Hepatocyte (in vitro differentiated cells): ENCODE measurements at regions not wholly inside any gene's neighbourhood (a gene's known extent, or its start where the extent isn't known, plus 50 kb on each side); places are given as distances from the start of the nearest gene placed in this dataset.

ENCODE experiments used
- DNase-seq: peaks from one replicate; pipeline ENCODE4 v3.0.0-alpha.2; 2016; ENCODE audit warnings: low spot score
- H2AFZ ChIP-seq: fragments of 200-600 bp; sonication (generic); 2 replicates; pipeline ENCODE4 v1.6.0; 2016; ENCODE audit warnings: antibody characterized with exemption, mild to moderate bottlenecking
- H3K27ac ChIP-seq: fragments of 200-600 bp; sonication (generic); 2 replicates; pipeline ENCODE4 v1.5.1; 2016; ENCODE audit warnings: mild to moderate bottlenecking
- H3K27me3 ChIP-seq: fragments of 200-600 bp; sonication (generic); 2 replicates; pipeline ENCODE4 v1.6.1; 2016
- H3K36me3 ChIP-seq: fragments of 200-600 bp; sonication (generic); replicated peaks from 2 replicates; pipeline ENCODE4 v1.5.1; 2016; ENCODE audit warnings: low read depth; ENCODE audit not compliant: insufficient read depth
- H3K4me1 ChIP-seq: fragments of 200-600 bp; sonication (generic); 2 replicates; pipeline ENCODE4 v1.5.1; 2016; ENCODE audit warnings: mild to moderate bottlenecking, moderate library complexity; ENCODE audit not compliant: insufficient read depth
- H3K4me2 ChIP-seq: fragments of 200-600 bp; sonication (generic); 2 replicates; pipeline ENCODE4 v1.6.0; 2016
- H3K4me3 ChIP-seq: fragments of 200-600 bp; sonication (generic); 2 replicates; pipeline ENCODE4 v1.5.1; 2016; ENCODE audit warnings: mild to moderate bottlenecking
- H3K79me2 ChIP-seq: fragments of 200-600 bp; sonication (generic); 2 replicates; pipeline ENCODE4 v1.6.0; 2017; ENCODE audit warnings: mild to moderate bottlenecking
- H3K9me2 ChIP-seq: fragments of 200-600 bp; sonication (generic); replicated peaks from 2 replicates; pipeline ENCODE4 v1.6.0; 2017; ENCODE audit warnings: mild to moderate bottlenecking; ENCODE audit not compliant: insufficient read depth
- H3K9me3 ChIP-seq: fragments of 200-600 bp; sonication (generic); 2 replicates; pipeline ENCODE4 v1.5.1; 2016; ENCODE audit warnings: low read depth, mild to moderate bottlenecking
- H4K20me1 ChIP-seq: fragments of 200-600 bp; sonication (generic); 2 replicates; pipeline ENCODE4 v1.6.0; 2016; ENCODE audit warnings: mild to moderate bottlenecking; ENCODE audit not compliant: insufficient read depth, poor library complexity, severe bottlenecking
- EZH2 ChIP-seq: fragments of 200-600 bp; sonication (generic); IDR thresholded peaks from 2 replicates; pipeline ENCODE4 v1.6.1; 2016; ENCODE audit warnings: antibody characterized with exemption, mild to moderate bottlenecking, borderline replicate concordance
- EZH2phosphoT487 ChIP-seq: fragments of 200-600 bp; sonication (generic); IDR thresholded peaks from one replicate; pipeline ENCODE4 v1.6.1; 2018; ENCODE audit warnings: antibody characterized with exemption, mild to moderate bottlenecking, low read depth, moderate library complexity; ENCODE audit not compliant: unreplicated experiment, severe bottlenecking
- WGBS: methylation state at CpG from one replicate; pipeline ENCODE4 v1.1.6; 2016; ENCODE audit warnings: low lambda C conversion rate; ENCODE audit errors: missing lambda C conversion rate; 5-methylcytosine and 5-hydroxymethylcytosine counted together
- TF ChIP-seq, protein P1 (sequence below): fragments of 200-600 bp; sonication (generic); IDR thresholded peaks from 2 replicates; pipeline ENCODE4 v1.5.1; 2016; ENCODE audit warnings: antibody characterized with exemption, mild to moderate bottlenecking; ENCODE audit not compliant: poor library complexity

DNA sequence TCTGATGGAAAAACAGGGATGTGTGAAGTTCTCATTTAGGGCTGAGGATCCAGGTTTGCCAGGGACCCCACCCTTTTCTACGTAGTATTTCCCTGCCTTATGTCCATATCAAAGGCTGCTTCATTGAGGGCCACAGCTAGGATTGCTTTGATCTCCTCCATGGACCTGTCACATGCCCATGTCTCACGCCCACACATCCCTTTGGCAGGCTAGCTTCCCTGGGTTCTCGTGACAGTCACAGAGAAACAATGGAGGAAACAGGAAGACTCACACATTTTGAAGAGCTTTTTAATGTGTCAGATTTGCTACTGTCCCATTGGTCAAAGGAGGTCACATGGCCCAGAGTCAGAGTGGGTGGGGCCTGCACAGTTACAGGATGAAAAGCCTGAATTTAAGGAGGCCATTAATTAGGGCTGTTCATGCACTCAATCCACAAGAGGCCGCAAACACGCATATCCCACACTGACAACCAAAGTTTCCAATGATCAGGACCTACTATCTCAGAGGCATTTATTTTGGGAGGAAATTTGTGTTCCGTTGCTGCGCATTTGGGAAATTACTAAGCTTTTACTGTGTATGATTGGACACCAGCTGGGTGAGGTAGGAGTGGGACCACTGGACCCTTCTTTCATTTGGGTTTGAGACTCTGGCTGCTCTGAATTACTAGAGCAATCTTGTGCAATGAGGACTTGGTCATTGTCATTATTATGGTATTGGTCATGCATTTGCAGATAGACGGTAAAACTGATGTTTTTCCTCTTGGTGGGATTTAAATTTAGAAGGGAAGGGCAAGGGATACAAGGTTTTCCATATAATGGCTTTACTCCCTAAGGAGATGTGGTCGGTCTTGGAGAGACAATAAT is 266.2 kb downstream of the KTN1 start:
- H3K27ac ChIP-seq: no peak overlapping the region

DNA sequence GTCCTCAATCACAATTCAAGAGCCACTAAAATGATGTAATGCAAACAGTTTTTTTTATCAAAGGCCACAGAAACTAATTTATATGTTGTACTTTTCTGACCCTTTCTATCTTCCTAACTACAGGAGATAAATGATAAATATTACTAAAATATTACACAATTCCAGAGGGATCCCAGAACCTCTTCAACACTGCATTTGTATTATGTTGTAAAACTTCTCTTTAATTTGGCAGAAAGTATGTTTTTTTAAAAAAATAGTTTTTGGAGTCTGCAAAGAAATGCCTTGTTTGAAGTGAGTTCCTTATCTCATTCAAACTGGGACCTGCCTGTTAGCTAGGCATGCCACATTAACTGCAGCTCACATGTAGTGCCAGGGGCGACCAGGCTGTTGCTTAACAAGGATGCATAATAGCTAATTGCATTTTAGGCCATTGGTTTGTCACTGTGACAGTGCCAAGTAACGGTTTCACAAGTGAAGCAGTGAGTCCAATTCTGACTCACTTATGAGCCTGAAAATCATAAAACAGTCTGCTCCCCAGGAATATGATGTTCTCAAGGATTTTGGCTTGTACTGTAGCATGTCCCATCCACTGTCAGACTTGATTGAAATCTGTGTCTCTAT is 266.9 kb downstream of the KTN1 start:
- H4K20me1 ChIP-seq: no peaks in the 10 kb centered on the region
- H3K27ac ChIP-seq: no peak overlapping the region
- no peaks in the 10 kb centered on the region for H3K27me3 ChIP-seq
- TF ChIP-seq, protein P1, sequence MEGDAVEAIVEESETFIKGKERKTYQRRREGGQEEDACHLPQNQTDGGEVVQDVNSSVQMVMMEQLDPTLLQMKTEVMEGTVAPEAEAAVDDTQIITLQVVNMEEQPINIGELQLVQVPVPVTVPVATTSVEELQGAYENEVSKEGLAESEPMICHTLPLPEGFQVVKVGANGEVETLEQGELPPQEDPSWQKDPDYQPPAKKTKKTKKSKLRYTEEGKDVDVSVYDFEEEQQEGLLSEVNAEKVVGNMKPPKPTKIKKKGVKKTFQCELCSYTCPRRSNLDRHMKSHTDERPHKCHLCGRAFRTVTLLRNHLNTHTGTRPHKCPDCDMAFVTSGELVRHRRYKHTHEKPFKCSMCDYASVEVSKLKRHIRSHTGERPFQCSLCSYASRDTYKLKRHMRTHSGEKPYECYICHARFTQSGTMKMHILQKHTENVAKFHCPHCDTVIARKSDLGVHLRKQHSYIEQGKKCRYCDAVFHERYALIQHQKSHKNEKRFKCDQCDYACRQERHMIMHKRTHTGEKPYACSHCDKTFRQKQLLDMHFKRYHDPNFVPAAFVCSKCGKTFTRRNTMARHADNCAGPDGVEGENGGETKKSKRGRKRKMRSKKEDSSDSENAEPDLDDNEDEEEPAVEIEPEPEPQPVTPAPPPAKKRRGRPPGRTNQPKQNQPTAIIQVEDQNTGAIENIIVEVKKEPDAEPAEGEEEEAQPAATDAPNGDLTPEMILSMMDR: no peak
- TF ChIP-seq EZH2: no peak
- no peak for TF ChIP-seq EZH2phosphoT487
- no peak overlapping the region for H3K4me3 ChIP-seq
- H3K4me2 ChIP-seq: no peak overlapping the region
- H3K9me2 ChIP-seq: no peaks in the 10 kb centered on the region
- H3K36me3 ChIP-seq: no peaks in the 10 kb centered on the region
- H2AFZ ChIP-seq: no peak overlapping the region
- H3K9me3 ChIP-seq: no peaks in the 10 kb centered on the region
- WGBS: 63% methylated on average over 2 of the region's 2 CpGs
- H3K4me1 ChIP-seq: no peaks in the 10 kb centered on the region
- no peak for DNase-seq
- H3K79me2 ChIP-seq: no peaks in the 10 kb centered on the region

More for the DNA sequence above, 266.2 kb downstream of the KTN1 start:
- WGBS: 94% methylated on average over 9 of the region's 9 CpGs
- TF ChIP-seq, protein P1: no peak
- TF ChIP-seq EZH2: no peak
- TF ChIP-seq EZH2phosphoT487: no peak
- no peaks in the 10 kb centered on the region for H3K9me2 ChIP-seq
- H4K20me1 ChIP-seq: no peaks in the 10 kb centered on the region
- no peak for DNase-seq
- no peak overlapping the region for H2AFZ ChIP-seq
- no peaks in the 10 kb centered on the region for H3K79me2 ChIP-seq
- no peaks in the 10 kb centered on the region for H3K36me3 ChIP-seq
- no peak overlapping the region for H3K4me2 ChIP-seq
- no peaks in the 10 kb centered on the region for H3K4me1 ChIP-seq
- no peak overlapping the region for H3K4me3 ChIP-seq
- no peaks in the 10 kb centered on the region for H3K9me3 ChIP-seq
- H3K27me3 ChIP-seq: no peaks in the 10 kb centered on the region

DNA sequence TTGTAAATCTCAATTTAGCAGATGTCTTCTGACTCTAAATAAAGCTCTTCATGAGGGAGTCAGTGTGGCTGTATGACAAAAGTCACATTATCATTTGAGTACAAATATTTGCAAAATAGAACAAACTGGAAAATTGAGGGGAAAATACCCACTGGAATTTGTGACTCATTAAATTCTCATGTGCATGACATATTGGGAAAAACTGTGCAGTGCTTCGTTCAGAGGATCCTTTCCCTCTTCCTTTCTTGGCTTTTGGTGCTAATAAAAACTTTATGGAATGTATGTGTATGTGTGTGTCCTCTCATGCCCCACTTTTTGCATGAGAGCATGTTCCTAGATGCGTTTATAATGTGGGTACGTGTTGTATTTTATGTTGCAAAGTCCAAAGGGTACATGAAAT is 267.8 kb downstream of the KTN1 start:
- H3K79me2 ChIP-seq: no peaks in the 10 kb centered on the region
- H3K4me1 ChIP-seq: no peaks in the 10 kb centered on the region
- no peak overlapping the region for H3K4me2 ChIP-seq
- no peak for DNase-seq
- H3K36me3 ChIP-seq: no peaks in the 10 kb centered on the region
- 74% methylated on average over 3 of the region's 3 CpGs for WGBS
- no peaks in the 10 kb centered on the region for H3K9me2 ChIP-seq
- no peak overlapping the region for H2AFZ ChIP-seq
- H4K20me1 ChIP-seq: no peaks in the 10 kb centered on the region
- no peaks in the 10 kb centered on the region for H3K9me3 ChIP-seq
- H3K27ac ChIP-seq: no peak overlapping the region
- no peak overlapping the region for H3K4me3 ChIP-seq
- no peak for TF ChIP-seq EZH2phosphoT487
- TF ChIP-seq, protein P1: no peak
- no peak for TF ChIP-seq EZH2
- H3K27me3 ChIP-seq: no peaks in the 10 kb centered on the region
